Muscle of back (tissue), 3 donors: ENCODE measurements at regions not wholly inside any gene's neighbourhood (a gene's known extent, or its start where the extent isn't known, plus 50 kb on each side); places are given as distances from the start of the nearest gene placed in this dataset.
"Not testable (repeated sequence)": the region's sequence is repeated elsewhere in the genome, so short reads cannot be mapped to it uniquely, and the experiment has no call there.

ENCODE experiments used
- DNase-seq, 3 donors: peaks; one replicate each; pipeline versions ENCODE4 v3.0.0 to v3.0.0-alpha.2; 2013

- no peak for DNase-seq
Observed at GRCh38 chr2:184419744-184420143, 178.6 kb upstream of the ZNF804A start.

- DNase-seq, result not testable (repeated sequence)
Observed at GRCh38 chr2:184421456-184421855, 176.9 kb upstream of the ZNF804A start.

GRCh38 chr2:184425083-184425482, 173.2 kb upstream of the ZNF804A start:
- no peak for DNase-seq

GRCh38 chr2:184444217-184444616, 154.1 kb upstream of the ZNF804A start:
- no peak for DNase-seq

- no peak for DNase-seq
Observed at GRCh38 chr2:184444623-184445223, 153.6 kb upstream of the ZNF804A start.

GRCh38 chr2:184449760-184450159, 148.6 kb upstream of the ZNF804A start:
- no peak for DNase-seq

- DNase-seq, result no peak
Observed at GRCh38 chr2:184452907-184453306, 145.4 kb upstream of the ZNF804A start.

GRCh38 chr2:184455624-184456023, 142.7 kb upstream of the ZNF804A start:
- no peak for DNase-seq

GRCh38 chr2:184456693-184457092, 141.6 kb upstream of the ZNF804A start:
- DNase-seq, result not testable (repeated sequence)

- DNase-seq, result no peak
Observed at GRCh38 chr2:184463102-184463865, 135.0 kb upstream of the ZNF804A start.

GRCh38 chr2:184463866-184464248, 134.5 kb upstream of the ZNF804A start:
- DNase-seq, result no peak

GRCh38 chr2:184468826-184469225, 129.5 kb upstream of the ZNF804A start:
- DNase-seq, result no peak

- DNase-seq, result peak in 1 of 3 donors; percentile 14
Observed at GRCh38 chr2:184472481-184472880, 125.8 kb upstream of the ZNF804A start.

- DNase-seq, result no peak
Observed at GRCh38 chr2:184481865-184482264, 116.5 kb upstream of the ZNF804A start.

- no peak for DNase-seq
Observed at GRCh38 chr2:184498936-184499335, 99.4 kb upstream of the ZNF804A start.

GRCh38 chr2:184504252-184504651, 94.1 kb upstream of the ZNF804A start:
- no peak for DNase-seq

- DNase-seq, result no peak
Observed at GRCh38 chr2:184507254-184507653, 91.1 kb upstream of the ZNF804A start.

GRCh38 chr2:184517402-184517801, 80.9 kb upstream of the ZNF804A start:
- DNase-seq, result no peak

- no peak for DNase-seq
Observed at GRCh38 chr2:184520441-184520840, 77.9 kb upstream of the ZNF804A start.

GRCh38 chr2:184523732-184524131, 74.6 kb upstream of the ZNF804A start:
- DNase-seq, result no peak

GRCh38 chr2:184524551-184525382, 73.6 kb upstream of the ZNF804A start:
- DNase-seq, result no peak

- no peak for DNase-seq
Observed at GRCh38 chr2:184527058-184527457, 71.3 kb upstream of the ZNF804A start.

GRCh38 chr2:184528119-184528518, 70.2 kb upstream of the ZNF804A start:
- DNase-seq, result no peak
